ENCODE measurements at regions not wholly inside any gene's neighbourhood (a gene's known extent, or its start where the extent isn't known, plus 50 kb on each side); places are given as distances from the start of the nearest gene placed in this dataset.

GRCh38 chr4:151876381-151876988, 115.7 kb upstream of the GATB start:
- no peaks in the 10 kb centered on the region for H3K36me3 ChIP-seq (ENCODE audit: low read depth, low read length)
- no peak overlapping the region for H2AFZ ChIP-seq (ENCODE audit: low read length)
- H3K27me3 ChIP-seq (ENCODE audit: low read length), result no peaks in the 10 kb centered on the region
- ChIA-PET POLR2A (ENCODE audit: unreplicated experiment) (no interaction called here), CTCF (interaction anchor here (0.6 kb wide), 1 partner anchor 75 kb away, joined by 5 read pairs; no protein-coding TSS in a partner anchor)
- H3K27ac ChIP-seq (ENCODE audit: low read length), result no peak overlapping the region
- H3K4me2 ChIP-seq (ENCODE audit: low read length), result no peak overlapping the region
- H3K9ac ChIP-seq (ENCODE audit: low read length), result no peak overlapping the region
- H3K9me2 ChIP-seq (replicated peaks; ENCODE audit: low read length), result no peaks in the 10 kb centered on the region
- no peak overlapping the region for H3K4me3 ChIP-seq (ENCODE audit: low read length)
- H3K4me1 ChIP-seq (ENCODE audit: insufficient read depth, low read length), result no peaks in the 10 kb centered on the region
- H3K9me3 ChIP-seq (ENCODE audit: low read length), result no peaks in the 10 kb centered on the region
- intact Hi-C loops (cut with micrococcal nuclease), result no loop called here
- ATAC-seq (no peak), DNase-seq (no peak)
- no peaks in the 10 kb centered on the region for H3F3A ChIP-seq (ENCODE audit: low read length, unreplicated experiment)
- TF ChIP-seq, protein P1, sequence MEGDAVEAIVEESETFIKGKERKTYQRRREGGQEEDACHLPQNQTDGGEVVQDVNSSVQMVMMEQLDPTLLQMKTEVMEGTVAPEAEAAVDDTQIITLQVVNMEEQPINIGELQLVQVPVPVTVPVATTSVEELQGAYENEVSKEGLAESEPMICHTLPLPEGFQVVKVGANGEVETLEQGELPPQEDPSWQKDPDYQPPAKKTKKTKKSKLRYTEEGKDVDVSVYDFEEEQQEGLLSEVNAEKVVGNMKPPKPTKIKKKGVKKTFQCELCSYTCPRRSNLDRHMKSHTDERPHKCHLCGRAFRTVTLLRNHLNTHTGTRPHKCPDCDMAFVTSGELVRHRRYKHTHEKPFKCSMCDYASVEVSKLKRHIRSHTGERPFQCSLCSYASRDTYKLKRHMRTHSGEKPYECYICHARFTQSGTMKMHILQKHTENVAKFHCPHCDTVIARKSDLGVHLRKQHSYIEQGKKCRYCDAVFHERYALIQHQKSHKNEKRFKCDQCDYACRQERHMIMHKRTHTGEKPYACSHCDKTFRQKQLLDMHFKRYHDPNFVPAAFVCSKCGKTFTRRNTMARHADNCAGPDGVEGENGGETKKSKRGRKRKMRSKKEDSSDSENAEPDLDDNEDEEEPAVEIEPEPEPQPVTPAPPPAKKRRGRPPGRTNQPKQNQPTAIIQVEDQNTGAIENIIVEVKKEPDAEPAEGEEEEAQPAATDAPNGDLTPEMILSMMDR (conservative IDR thresholded peaks at IDR 0.05; ENCODE audit: low read depth, low read length), result no peak
- TF ChIP-seq EZH2phosphoT487 (IDR thresholded peaks at IDR 0.05; ENCODE audit: borderline replicate concordance, low read length) (no peak), EZH2 (IDR thresholded peaks at IDR 0.05; ENCODE audit: low read length, unreplicated experiment) (no peak)
- no peaks in the 10 kb centered on the region for H3K79me2 ChIP-seq (ENCODE audit: low read length)
- no peaks in the 10 kb centered on the region for H4K20me1 ChIP-seq (ENCODE audit: low read length)
- no TSS peak for BruUV-seq (replicated peaks)

GRCh38 chr4:151874328-151874727, 113.5 kb upstream of the GATB start:
- Histone ChIP-seq H3K27ac (ENCODE audit: low read length) (no peak overlapping the region), H3K9me2 (replicated peaks; ENCODE audit: low read length) (no peaks in the 10 kb centered on the region), H3K9ac (ENCODE audit: low read length) (no peak overlapping the region), H3K79me2 (ENCODE audit: low read length) (no peaks in the 10 kb centered on the region), H3K4me2 (ENCODE audit: low read length) (no peak overlapping the region), H3K4me3 (ENCODE audit: low read length) (no peak overlapping the region), H3F3A (ENCODE audit: low read length, unreplicated experiment) (no peaks in the 10 kb centered on the region), H3K4me1 (ENCODE audit: insufficient read depth, low read length) (no peaks in the 10 kb centered on the region), H3K9me3 (ENCODE audit: low read length) (no peaks in the 10 kb centered on the region), H4K20me1 (ENCODE audit: low read length) (no peaks in the 10 kb centered on the region), H3K36me3 (ENCODE audit: low read depth, low read length) (no peaks in the 10 kb centered on the region), H3K27me3 (ENCODE audit: low read length) (no peaks in the 10 kb centered on the region), H2AFZ (ENCODE audit: low read length) (no peak overlapping the region)
- intact Hi-C loops (cut with micrococcal nuclease), result no loop called here
- ATAC-seq (no peak), DNase-seq (no peak)
- TF ChIP-seq, protein P1 (conservative IDR thresholded peaks at IDR 0.05; ENCODE audit: low read depth, low read length), result no peak
- no peak for TF ChIP-seq EZH2phosphoT487 (IDR thresholded peaks at IDR 0.05; ENCODE audit: borderline replicate concordance, low read length)
- no peak for TF ChIP-seq EZH2 (IDR thresholded peaks at IDR 0.05; ENCODE audit: low read length, unreplicated experiment)
- POLR2A ChIA-PET (ENCODE audit: unreplicated experiment), result no interaction called here
- CTCF ChIA-PET, result no interaction called here
- no TSS peak for BruUV-seq (replicated peaks)

GRCh38 chr4:151866592-151866918, 105.7 kb upstream of the GATB start:
- H3K9ac ChIP-seq (ENCODE audit: low read length), result no peak overlapping the region
- TF ChIP-seq EZH2phosphoT487 (IDR thresholded peaks at IDR 0.05; ENCODE audit: borderline replicate concordance, low read length), result no peak
- TF ChIP-seq, protein P1 (conservative IDR thresholded peaks at IDR 0.05; ENCODE audit: low read depth, low read length), result no peak
- no peak for TF ChIP-seq EZH2 (IDR thresholded peaks at IDR 0.05; ENCODE audit: low read length, unreplicated experiment)
- CTCF ChIA-PET, result no interaction called here

More at GRCh38 chr4:151866592-151866918, 105.7 kb upstream of the GATB start:
- POLR2A ChIA-PET (ENCODE audit: unreplicated experiment), result no interaction called here
- H2AFZ ChIP-seq (ENCODE audit: low read length), result no peak overlapping the region
- no peaks in the 10 kb centered on the region for H3F3A ChIP-seq (ENCODE audit: low read length, unreplicated experiment)
- no peak overlapping the region for H3K27ac ChIP-seq (ENCODE audit: low read length)
- intact Hi-C loops (cut with micrococcal nuclease), result no loop called here
- BruUV-seq (replicated peaks), result no TSS peak
- no peak overlapping the region for H3K4me3 ChIP-seq (ENCODE audit: low read length)
- H3K36me3 ChIP-seq (ENCODE audit: low read depth, low read length), result no peaks in the 10 kb centered on the region
- DNase-seq (no peak), ATAC-seq (no peak)
- no peaks in the 10 kb centered on the region for H3K4me1 ChIP-seq (ENCODE audit: insufficient read depth, low read length)
- H4K20me1 ChIP-seq (ENCODE audit: low read length), result no peaks in the 10 kb centered on the region
- no peaks in the 10 kb centered on the region for H3K9me2 ChIP-seq (replicated peaks; ENCODE audit: low read length)
- H3K27me3 ChIP-seq (ENCODE audit: low read length), result no peaks in the 10 kb centered on the region
- no peaks in the 10 kb centered on the region for H3K79me2 ChIP-seq (ENCODE audit: low read length)
- no peaks in the 10 kb centered on the region for H3K9me3 ChIP-seq (ENCODE audit: low read length)
- H3K4me2 ChIP-seq (ENCODE audit: low read length), result no peak overlapping the region

All from PC-3 (cell line).